Activated T-cell treated with anti-CD3 and anti-CD28 coated beads for 1 hour (primary cell): ENCODE measurements at regions not wholly inside any gene's neighbourhood (a gene's known extent, or its start where the extent isn't known, plus 50 kb on each side); places are given as distances from the start of the nearest gene placed in this dataset.
"Not testable (repeated sequence)": the region's sequence is repeated elsewhere in the genome, so short reads cannot be mapped to it uniquely, and the experiment has no call there.

Experiments used
- DNase-seq: peaks from one replicate; pipeline ENCODE4 v3.0.0-alpha.2; 2020; ENCODE audit warnings: low read depth

DNA sequence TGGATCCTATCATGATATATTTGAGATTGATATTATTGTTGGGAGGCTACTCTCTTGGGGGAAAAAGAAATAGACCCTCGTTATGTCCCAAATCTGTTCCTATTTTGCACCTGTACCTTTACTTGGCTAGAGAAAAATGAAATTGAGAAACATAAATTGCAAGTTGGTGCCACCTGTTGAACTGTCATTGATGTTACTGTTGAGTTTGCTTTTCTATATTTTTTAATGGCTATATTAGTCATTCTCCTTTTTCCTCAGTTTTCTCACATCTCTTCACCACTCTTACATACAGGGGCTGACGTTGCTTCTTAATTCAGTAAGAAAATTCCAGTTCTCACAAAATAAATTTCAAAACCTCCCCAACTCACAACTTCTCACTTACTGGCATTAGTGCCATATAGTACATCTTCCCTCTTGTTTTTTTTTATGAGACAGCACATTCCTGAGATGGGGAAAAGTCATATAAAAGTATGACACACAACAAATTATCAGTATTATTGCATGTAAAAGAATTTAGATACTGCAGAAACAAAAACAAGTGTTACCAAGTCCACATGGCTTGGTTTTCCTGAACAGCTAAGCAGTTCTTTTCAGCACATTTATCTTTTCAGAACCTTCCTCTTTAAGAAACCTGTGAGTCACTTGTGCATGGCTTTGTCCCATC is 348.3 kb upstream of the DSEL start:
- no peak for DNase-seq

- no peak for DNase-seq
Observed at GRCh38 chr18:67862069-67862468, 345.5 kb upstream of the DSEL start.

DNA sequence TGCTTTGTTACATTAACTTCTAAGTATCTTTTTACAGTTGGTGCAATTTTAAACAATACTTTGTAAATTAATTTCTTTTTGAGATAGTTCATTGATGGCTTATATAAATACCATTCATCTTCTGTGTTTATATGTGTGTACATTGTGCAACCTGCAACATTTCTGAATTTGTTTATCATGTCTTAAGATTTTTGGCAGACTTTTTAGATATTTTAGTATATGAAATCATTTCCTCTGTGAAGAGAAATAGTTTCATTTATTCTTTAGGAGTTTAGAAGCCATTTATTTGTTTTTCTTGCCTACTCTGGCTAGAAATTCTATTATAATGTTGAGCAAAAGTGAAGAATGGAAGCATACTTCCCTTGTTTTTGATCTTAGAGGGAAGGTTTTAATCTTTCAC is 337.8 kb upstream of the DSEL start:
- DNase-seq = no peak

DNA sequence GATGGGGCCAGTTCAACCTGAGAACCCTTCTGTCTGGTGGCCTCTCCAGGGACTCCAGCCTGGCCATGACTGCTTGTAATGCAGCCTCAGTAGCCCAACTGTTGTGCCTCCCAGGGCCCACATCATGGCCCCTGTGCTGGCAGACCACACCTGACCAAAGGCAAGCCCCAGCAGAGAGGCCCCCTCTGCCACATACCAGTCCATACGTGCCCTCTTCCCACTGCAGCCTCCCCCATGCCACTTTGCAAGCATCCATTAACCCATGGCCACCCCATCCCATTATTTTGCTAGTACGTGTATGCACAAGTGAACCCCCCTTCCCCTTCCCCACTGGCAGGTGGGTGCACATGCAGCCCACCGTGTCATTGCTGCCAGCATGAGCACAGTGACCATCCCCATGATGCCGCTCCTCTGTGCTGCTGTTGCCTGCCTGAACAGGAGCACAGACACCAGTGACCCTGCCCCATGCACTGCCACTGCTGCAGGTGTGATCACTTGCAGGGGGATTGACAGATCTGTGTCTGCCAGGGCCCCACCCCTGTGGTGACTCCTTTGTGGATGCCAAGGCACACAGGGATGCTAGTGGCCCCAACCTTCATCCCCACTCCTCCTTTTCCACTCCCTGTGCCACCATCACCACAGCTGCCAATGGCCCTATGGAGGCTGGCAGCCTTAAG is 330.0 kb upstream of the DSEL start:
- no peak for DNase-seq

DNA sequence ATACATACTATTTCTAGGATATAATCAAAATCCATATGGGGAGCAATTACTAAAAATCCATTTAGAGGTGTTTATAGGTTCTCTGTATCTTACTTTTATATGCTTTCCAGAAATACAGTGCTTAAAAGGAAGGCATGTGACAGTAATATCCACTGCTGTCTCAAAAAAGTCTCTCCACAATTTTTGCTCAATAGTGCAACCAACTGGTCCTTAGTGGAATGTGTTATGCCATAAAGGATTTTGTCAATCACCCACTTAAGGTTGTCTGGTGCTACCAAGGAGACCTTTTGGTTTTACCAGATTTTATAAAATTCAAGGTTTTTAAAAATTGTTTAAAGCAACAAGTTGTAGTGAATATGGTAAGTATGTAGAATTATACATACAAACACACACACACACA is 328.5 kb upstream of the DSEL start:
- DNase-seq = no peak

DNA sequence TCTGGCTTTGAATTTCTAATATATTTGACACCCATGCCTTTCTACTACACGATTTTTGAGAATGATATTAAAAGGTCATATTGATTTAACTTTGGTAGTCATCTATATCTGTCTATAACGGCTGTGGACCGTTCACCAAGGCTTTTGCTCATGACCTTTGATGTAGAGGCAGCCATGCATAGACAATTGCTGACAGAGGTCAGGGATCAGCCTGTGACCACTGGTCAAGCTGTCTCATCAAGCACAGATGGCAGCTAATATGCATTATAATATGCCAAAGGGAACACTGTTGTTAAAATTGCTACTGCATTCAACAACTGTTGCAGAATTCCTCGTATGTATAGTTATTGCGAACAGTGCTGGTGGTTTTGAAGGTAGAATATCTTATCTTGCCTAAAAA is 323.9 kb upstream of the DSEL start:
- DNase-seq = no peak

DNA sequence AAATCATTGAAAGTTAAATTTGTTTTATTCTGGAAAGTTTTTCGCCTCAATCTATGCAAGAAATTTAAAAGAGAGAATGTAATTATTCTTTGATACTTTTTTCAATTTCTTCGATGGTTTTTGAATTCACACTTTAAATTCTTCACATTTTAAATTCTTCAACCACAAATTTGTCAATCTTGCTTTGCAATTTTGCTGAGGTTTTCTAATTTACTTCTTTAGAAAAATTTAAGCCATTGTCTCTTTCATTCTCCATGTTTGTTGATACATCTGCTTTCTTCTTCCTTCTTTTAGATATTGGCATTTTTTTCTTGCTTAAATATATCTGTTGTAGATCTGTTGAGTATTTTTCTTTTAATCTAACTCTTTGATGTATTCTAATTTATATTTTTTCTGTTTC is 301.9 kb upstream of the DSEL start:
- no peak for DNase-seq

- no peak for DNase-seq
Observed at GRCh38 chr18:67815280-67815679, 298.8 kb upstream of the DSEL start.

- no peak for DNase-seq
Observed at GRCh38 chr18:67813380-67814028, 297.0 kb upstream of the DSEL start.

DNA sequence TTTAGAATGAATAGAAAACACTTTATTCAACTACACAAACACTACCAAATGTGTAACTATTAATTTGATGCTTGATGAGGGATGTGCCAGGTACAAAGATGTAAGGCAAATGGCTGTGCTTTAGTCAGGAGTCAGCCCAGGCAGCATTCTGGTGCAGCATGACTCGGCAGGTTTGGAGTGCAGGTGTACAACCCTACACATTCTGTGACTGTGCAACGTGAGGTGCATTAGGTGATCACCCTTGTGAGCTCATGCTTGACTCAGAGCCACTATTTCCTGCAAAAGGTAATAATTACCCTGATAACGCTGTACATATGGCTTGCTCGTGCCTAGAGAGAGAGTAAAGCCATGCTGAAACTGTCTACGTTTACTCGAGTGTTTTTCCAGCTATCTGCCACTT is 288.7 kb upstream of the DSEL start:
- no peak for DNase-seq

- no peak for DNase-seq
Observed at GRCh38 chr18:67794521-67794920, 278.0 kb upstream of the DSEL start.

GRCh38 chr18:67790527-67790926 is 274.0 kb upstream of the DSEL start:
- DNase-seq = no peak

DNA sequence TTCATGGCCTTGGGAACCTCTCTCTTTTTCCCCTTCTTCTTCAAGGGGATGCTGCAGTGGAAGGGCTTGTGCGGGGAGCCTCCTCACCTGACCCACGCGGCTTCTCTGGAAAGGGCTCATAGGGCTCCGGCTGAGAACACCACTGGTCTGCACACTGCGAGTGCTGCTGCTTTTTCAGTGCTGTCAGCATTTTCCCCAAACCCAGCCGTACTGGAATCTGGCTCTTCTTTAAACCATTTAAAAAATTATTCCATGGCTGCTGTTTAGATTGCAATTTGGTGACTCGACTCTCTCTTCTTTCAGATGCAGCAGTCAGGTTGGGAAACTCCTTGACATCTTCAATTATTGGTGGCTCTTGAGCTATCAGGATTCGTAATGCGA is 272.6 kb upstream of the DSEL start:
- no peak for DNase-seq

- no peak for DNase-seq
Observed at GRCh38 chr18:67788310-67789164, 272.0 kb upstream of the DSEL start.

- DNase-seq = no peak
Observed at GRCh38 chr18:67783196-67783946, 266.9 kb upstream of the DSEL start.

GRCh38 chr18:67778016-67778415 is 261.5 kb upstream of the DSEL start:
- no peak for DNase-seq

GRCh38 chr18:67776929-67777328 is 260.4 kb upstream of the DSEL start:
- DNase-seq = no peak

GRCh38 chr18:67771271-67771670 is 254.8 kb upstream of the DSEL start:
- no peak for DNase-seq

DNA sequence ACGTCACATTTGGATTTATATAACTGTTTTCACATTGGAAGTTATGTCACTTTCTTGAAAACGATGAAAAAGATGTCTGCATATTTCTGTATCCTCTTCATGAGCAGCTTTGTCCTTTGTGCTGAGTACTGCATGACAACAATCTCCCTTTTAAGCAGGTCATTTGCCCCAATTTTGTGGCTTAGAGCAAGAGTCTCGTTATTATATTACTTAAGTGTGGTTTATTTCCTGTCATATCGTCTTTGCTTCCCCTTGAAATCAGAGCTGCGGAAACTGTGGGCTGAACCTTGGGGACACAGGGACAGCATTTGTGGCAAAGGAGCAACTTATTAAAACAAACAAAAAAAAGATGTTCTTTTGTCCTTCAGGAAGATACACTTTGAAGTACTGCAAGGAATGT is 254.0 kb upstream of the DSEL start:
- no peak for DNase-seq

- no peak for DNase-seq
Observed at GRCh38 chr18:67766930-67767329, 250.4 kb upstream of the DSEL start.

DNA sequence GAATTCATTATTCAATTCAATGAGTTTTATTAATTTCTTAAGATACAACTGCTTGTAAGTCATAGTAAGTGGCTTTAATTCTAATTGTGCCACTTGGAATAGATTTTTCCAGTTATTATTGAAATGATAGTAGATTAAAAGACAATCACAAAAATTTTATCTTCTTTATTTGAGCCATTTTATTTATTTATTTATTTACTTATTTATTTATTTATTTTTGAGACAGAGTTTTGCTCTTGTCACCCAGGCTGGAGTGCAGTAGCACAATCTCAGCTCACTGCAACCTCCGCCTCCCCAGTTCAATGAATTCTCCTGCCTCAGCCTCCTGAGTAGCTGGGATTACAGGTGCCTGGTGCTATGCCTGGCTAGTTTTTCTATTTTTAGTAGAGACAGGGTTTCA is 235.7 kb upstream of the DSEL start:
- DNase-seq = not testable (repeated sequence)

DNA sequence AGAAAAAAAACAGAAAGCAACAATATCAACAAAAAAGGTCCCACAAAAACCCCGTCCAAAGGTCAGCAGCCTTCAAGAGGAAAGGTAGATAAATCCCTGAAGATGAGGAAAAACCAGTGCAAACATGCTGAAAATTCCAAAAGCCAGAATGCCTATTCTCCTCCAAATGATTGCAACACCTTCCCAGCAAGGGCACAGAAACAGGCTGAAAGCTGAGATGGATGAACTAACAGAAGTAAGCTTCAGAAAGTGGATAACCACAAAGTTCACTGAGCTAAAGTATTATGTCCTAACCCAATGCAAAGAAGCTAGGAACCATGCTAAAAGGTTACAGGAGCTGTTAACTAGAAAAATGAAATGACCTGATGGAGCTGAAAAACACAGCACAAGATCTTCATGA is 226.4 kb upstream of the DSEL start:
- DNase-seq = no peak
